ENCODE measurements at regions not wholly inside any gene's neighbourhood (a gene's known extent, or its start where the extent isn't known, plus 50 kb on each side); places are given as distances from the start of the nearest gene placed in this dataset.

- no peak for TF ChIP-seq KIAA2018 (CRISPR knock-in tag; IDR thresholded peaks at IDR 0.05; ENCODE audit: borderline replicate concordance)
- TF ChIP-seq ZNF558 (CRISPR knock-in tag; IDR thresholded peaks at IDR 0.05; ENCODE audit: borderline replicate concordance), result no peak
- TF ChIP-seq KDM4B (CRISPR knock-in tag; IDR thresholded peaks at IDR 0.05), result no peak
Measured at GRCh38 chrX:150162141-150162540, 201.0 kb upstream of the MAMLD1 start (continued).

GRCh38 chrX:150163221-150163930, 199.7 kb upstream of the MAMLD1 start:
- intact Hi-C loops (cut with micrococcal nuclease; ENCODE audit: unreplicated experiment) (no loop called here), in situ Hi-C loops (cut with HindIII; ENCODE audit: extremely low pct_ligation_motif_present, low pct_unique_long_range_greater_than_20kb) (no loop called here)
- H3K27me3 ChIP-seq (ENCODE audit: control insufficient read depth in 1 of 2, insufficient read depth in 2 of 2, low read length in 2 of 2), result no peaks in the 10 kb centered on the region
- FAIRE-seq (no peak), ATAC-seq (no peak), DNase-seq (ENCODE audit: low spot score) (no peak)
- no peaks in the 10 kb centered on the region for H3K9me3 ChIP-seq (ENCODE audit: low read length)
- no peaks in the 10 kb centered on the region for H4K20me1 ChIP-seq (ENCODE audit: insufficient read depth, low read length)
- H3K9ac ChIP-seq (ENCODE audit: insufficient read depth, low read depth, low read length), result no peak overlapping the region
- BruUV-seq (replicated peaks), result no TSS peak
- H3K36me3 ChIP-seq (replicated peaks in 1 of 2; ENCODE audit: control insufficient read depth in 1 of 2, insufficient read depth in 2 of 2, low read length in 2 of 2), result no peaks in the 10 kb centered on the region
- H3K4me1 ChIP-seq (ENCODE audit: insufficient read depth, low read length), result no peaks in the 10 kb centered on the region
- no peak overlapping the region for H3K27ac ChIP-seq (ENCODE audit: extremely low read length, insufficient read depth, low read length)
- no peaks in the 10 kb centered on the region for H3K79me2 ChIP-seq (ENCODE audit: insufficient read depth, low read length)
- H2AFZ ChIP-seq (ENCODE audit: low read length), result no peak overlapping the region
- WGBS (ENCODE audit: low lambda C conversion rate), result 67% methylated on average over 1 of the region's 8 CpGs
- H3K4me3 ChIP-seq (replicated peaks in 1 of 3; ENCODE audit: insufficient read depth in 1 of 3, low read depth in 2 of 3, low read length in 3 of 3), result no peak overlapping the region
- ChIA-PET POLR2A (no interaction called here), CTCF (ENCODE audit: low intra/inter-chr PET ratio, low total read pairs) (no interaction called here)
- no peak overlapping the region for H3K4me2 ChIP-seq (ENCODE audit: low read depth, low read length)
- TF ChIP-seq KAT7 (CRISPR knock-in tag; IDR thresholded peaks at IDR 0.05; ENCODE audit: borderline replicate concordance), result no peak
- TF ChIP-seq ZNF142 (CRISPR knock-in tag; IDR thresholded peaks at IDR 0.05), result no peak
- TF ChIP-seq PTBP1 (IDR thresholded peaks at IDR 0.05; ENCODE audit: low read depth, low read length, poor library complexity, severe bottlenecking), result no peak
- no peak for TF ChIP-seq PHF8 (CRISPR knock-in tag; IDR thresholded peaks at IDR 0.05)

Measured in HepG2 (cell line).